HFFc6 (cell line): ENCODE measurements at regions not wholly inside any gene's neighbourhood (a gene's known extent, or its start where the extent isn't known, plus 50 kb on each side); places are given as distances from the start of the nearest gene placed in this dataset.
"Not testable (repeated sequence)": the region's sequence is repeated elsewhere in the genome, so short reads cannot be mapped to it uniquely, and the experiment has no call there.

Experiments used
- DNase-seq: peaks from one replicate; pipeline ENCODE4 v3.0.0-alpha.2; 2018
- H3K27ac Mint-ChIP-seq: 2 replicates; pipeline ENCODE4 v1.8.0; 2020; ENCODE audit warnings: mild to moderate bottlenecking, mixed read lengths
- H3K27me3 Mint-ChIP-seq: 2 replicates; pipeline ENCODE4 v1.8.0; 2021; ENCODE audit warnings: mild to moderate bottlenecking, moderate library complexity, mixed read lengths; ENCODE audit not compliant: insufficient read depth
- H3K36me3 Mint-ChIP-seq: 2 replicates; pipeline ENCODE4 v1.8.0; 2021; ENCODE audit warnings: low read depth, mixed read lengths
- H3K4me1 Mint-ChIP-seq: 2 replicates; pipeline ENCODE4 v1.8.0; 2020; ENCODE audit warnings: low read depth, mixed read lengths
- H3K4me3 Mint-ChIP-seq: 2 replicates; pipeline ENCODE4 v1.8.0; 2020; ENCODE audit warnings: mild to moderate bottlenecking, moderate library complexity, mixed read lengths
- H3K9me3 Mint-ChIP-seq: 2 replicates; pipeline ENCODE4 v1.8.0; 2020; ENCODE audit warnings: mild to moderate bottlenecking, mixed read lengths
- TF ChIP-seq, protein P1 (sequence below): fragments of 200-600 bp; sonication (generic); IDR thresholded peaks from 2 replicates; pipeline ENCODE4 v1.5.0; 2021; ENCODE audit warnings: antibody characterized with exemption, mild to moderate bottlenecking

DNA sequence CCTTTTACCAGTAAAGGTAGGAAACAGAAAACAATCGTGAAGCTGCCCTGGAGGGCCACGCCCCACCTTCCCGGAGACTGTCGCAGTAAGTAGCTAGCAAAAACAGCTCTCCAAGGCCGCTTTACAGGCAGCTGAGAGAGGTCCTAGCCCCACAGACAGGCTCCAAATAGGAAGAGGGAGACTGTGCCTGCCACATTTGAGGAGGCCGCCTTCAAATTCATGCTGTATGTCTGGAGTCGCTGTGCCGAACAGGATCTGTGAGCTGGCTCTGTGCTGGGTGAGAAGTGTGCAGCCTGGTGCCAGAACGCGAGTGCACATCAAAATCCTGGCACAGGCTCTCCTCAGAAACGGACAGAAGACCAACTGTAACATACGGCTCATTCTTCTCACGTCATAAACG lies 582.2 kb downstream of the CETN3 start:
- no peak for DNase-seq
- peaks cover 22% of the 10 kb centered on the region for H3K9me3 Mint-ChIP-seq
- H3K4me1 Mint-ChIP-seq: no peaks in the 10 kb centered on the region; the same call in 1 of the 2 replicates
- H3K27ac Mint-ChIP-seq: no peak overlapping the region
- no peaks in the 10 kb centered on the region; the same call in 1 of the 2 replicates for H3K27me3 Mint-ChIP-seq
- TF ChIP-seq, protein P1, sequence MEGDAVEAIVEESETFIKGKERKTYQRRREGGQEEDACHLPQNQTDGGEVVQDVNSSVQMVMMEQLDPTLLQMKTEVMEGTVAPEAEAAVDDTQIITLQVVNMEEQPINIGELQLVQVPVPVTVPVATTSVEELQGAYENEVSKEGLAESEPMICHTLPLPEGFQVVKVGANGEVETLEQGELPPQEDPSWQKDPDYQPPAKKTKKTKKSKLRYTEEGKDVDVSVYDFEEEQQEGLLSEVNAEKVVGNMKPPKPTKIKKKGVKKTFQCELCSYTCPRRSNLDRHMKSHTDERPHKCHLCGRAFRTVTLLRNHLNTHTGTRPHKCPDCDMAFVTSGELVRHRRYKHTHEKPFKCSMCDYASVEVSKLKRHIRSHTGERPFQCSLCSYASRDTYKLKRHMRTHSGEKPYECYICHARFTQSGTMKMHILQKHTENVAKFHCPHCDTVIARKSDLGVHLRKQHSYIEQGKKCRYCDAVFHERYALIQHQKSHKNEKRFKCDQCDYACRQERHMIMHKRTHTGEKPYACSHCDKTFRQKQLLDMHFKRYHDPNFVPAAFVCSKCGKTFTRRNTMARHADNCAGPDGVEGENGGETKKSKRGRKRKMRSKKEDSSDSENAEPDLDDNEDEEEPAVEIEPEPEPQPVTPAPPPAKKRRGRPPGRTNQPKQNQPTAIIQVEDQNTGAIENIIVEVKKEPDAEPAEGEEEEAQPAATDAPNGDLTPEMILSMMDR: no peak
- peak overlapping the region; percentile 15; the same call in 1 of the 2 replicates for H3K4me3 Mint-ChIP-seq
- H3K36me3 Mint-ChIP-seq: no peaks in the 10 kb centered on the region

DNA sequence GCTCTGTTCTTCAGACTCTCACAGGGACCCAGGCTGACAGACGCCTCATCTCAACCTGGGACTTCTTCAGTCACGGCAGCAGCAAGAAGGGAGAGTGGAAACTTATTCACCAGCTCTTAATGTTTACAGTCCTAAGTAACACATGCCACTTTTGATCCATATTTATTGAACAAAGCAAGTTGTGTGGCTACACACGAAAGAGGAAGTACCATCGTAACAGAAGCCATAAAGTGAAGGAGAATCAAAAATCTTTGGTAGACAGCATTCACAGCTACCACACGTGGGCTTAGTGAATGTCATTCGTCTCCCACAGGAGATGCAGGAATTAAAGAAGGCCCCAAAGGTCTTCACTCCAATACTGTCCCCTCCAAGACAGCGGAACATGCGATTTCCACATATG lies 582.6 kb downstream of the CETN3 start:
- Mint-ChIP-seq H3K9me3 (peaks cover 19% of the 10 kb centered on the region), H3K27ac (no peak overlapping the region), H3K36me3 (no peaks in the 10 kb centered on the region), H3K4me3 (no peak overlapping the region; the same call in 1 of the 2 replicates), H3K4me1 (no peaks in the 10 kb centered on the region; the same call in 1 of the 2 replicates), H3K27me3 (no peaks in the 10 kb centered on the region; the same call in 1 of the 2 replicates)
- TF ChIP-seq, protein P1: no peak
- no peak for DNase-seq

DNA sequence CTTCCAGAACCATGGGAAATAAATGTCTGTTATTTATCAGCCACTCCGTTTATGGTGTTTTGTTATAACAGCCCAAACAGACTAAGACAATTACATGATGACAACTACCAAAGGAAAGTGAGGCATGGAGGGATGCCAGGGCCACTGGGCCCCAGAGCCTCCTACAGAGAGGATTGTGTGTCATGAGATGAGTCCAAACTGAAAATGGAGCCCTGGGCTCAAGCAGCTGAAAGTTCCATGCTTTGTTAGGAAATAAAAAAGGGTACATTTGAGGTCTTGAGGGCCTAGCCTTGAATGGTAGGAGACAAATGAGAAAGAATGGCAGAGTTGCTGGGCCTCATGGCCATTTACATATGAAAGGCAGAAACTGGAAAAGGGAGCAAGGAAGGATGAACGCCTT lies 586.5 kb downstream of the CETN3 start:
- no peaks in the 10 kb centered on the region for H3K36me3 Mint-ChIP-seq
- H3K4me1 Mint-ChIP-seq: no peaks in the 10 kb centered on the region; the same call in 1 of the 2 replicates
- TF ChIP-seq, protein P1: no peak
- H3K9me3 Mint-ChIP-seq: peaks cover 25% of the 10 kb centered on the region
- H3K27me3 Mint-ChIP-seq: no peaks in the 10 kb centered on the region; the same call in 1 of the 2 replicates
- H3K27ac Mint-ChIP-seq: no peak overlapping the region
- no peak for DNase-seq
- no peak overlapping the region for H3K4me3 Mint-ChIP-seq

DNA sequence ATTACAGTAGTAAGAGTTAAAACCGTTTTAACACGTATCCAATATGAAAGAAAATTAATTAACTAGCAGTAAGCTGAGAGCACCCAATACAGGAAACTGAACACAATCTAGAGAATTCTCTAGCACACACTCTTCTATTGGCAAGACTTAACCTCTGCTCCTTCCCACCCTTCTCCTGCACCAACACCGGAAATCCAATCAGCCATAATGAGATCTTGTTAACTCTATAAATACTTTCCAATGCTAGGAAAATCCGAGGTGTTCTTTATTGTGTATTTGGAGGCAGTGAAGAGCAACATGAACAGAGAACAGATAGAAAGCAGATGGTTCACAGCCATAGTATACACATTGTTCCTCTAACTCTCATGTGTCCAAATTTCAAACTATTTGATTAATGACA lies 591.7 kb downstream of the CETN3 start:
- Mint-ChIP-seq H3K4me1 (no peaks in the 10 kb centered on the region), H3K4me3 (no peak overlapping the region), H3K27ac (no peak overlapping the region), H3K9me3 (peaks cover 10% of the 10 kb centered on the region), H3K27me3 (no peaks in the 10 kb centered on the region), H3K36me3 (no peaks in the 10 kb centered on the region)
- DNase-seq: no peak
- TF ChIP-seq, protein P1: no peak

DNA sequence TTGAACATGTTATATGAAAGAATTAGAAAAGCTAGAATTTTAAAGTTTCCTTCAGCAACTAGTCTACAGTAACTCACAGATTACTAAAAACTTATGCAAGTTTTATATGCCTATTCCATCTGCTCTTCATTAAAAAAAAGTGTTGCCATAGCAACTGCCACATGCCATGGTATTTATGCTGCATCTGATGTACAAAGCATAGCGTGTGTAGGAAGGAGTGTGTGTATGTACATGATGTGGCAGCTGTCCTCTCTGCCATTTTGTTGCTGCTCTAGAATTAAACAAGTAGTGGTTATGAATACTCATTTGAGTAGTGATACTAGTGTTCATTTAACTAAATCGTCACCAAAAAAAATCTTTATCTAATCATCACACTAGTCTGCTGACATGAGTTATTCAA lies 593.5 kb downstream of the CETN3 start:
- TF ChIP-seq, protein P1: no peak
- no peaks in the 10 kb centered on the region for H3K27me3 Mint-ChIP-seq
- peaks cover 10% of the 10 kb centered on the region for H3K9me3 Mint-ChIP-seq
- H3K4me3 Mint-ChIP-seq: no peak overlapping the region
- H3K27ac Mint-ChIP-seq: no peak overlapping the region
- H3K36me3 Mint-ChIP-seq: no peaks in the 10 kb centered on the region
- H3K4me1 Mint-ChIP-seq: no peaks in the 10 kb centered on the region
- DNase-seq: no peak

DNA sequence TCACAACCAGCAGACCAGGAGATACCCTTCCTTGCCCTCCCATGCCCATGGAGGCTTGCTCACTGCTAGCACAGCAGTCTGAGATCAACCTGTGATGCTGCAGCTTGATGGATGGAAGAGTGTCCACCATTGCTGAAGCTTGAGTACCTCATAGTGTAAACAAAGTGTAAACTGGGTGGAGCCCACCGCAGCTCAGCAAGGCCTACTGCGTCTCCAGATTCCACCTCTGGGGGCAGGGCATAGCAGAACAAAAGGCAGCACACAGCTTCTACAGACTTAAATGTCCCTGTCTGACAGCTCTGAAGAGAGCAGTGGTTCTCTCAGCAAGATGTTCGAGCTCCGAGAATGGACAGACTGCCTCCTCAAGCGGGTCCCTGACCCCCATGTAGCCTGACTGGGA lies 608.8 kb downstream of the CETN3 start:
- not testable (repeated sequence) for H3K4me3 Mint-ChIP-seq, H3K27me3 Mint-ChIP-seq, H3K36me3 Mint-ChIP-seq, H3K27ac Mint-ChIP-seq, H3K4me1 Mint-ChIP-seq, DNase-seq
- peaks cover 31% of the 10 kb centered on the region for H3K9me3 Mint-ChIP-seq

DNA sequence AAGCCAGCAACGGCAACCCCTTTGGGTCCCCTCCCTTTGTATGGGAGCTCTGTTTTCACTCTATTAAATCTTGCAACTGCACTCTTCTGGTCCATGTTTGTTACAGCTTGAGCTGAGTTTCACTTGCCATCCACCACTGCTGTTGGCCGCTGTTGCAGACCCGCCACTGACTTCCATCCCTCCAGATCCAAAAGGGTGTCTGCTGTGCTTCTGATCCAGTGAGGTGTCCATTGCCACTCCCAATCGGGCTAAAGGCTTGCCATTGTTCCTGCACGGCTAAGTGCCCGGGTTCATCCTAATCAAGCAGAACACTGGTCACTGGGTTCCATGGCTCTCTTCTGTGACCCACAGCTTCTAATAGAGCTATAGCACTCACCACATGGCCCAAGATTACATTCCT lies 615.1 kb downstream of the CETN3 start:
- H3K27ac Mint-ChIP-seq, DNase-seq, H3K27me3 Mint-ChIP-seq, H3K4me3 Mint-ChIP-seq, H3K4me1 Mint-ChIP-seq, H3K36me3 Mint-ChIP-seq: not testable (repeated sequence)
- peaks cover 22% of the 10 kb centered on the region for H3K9me3 Mint-ChIP-seq

DNA sequence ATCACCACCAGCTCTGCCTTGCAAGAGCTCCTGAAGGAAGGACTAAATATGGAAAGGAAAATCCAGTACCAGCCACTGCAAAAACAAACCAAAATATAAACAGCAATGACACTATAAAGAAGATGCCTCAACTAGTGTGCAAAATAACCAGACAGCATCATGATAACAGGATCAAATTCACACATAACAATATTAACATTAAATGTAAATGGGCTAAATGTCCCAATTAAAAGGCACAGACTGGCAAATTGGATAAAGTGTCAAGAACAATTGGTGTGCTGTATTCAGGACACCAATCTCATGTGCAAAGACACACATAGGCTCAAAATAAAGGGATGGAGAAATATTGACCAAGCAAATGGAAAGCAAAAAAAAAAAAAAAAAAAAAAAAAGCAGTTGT lies 629.8 kb downstream of the CETN3 start:
- Mint-ChIP-seq H3K36me3 (peaks cover 18% of the 10 kb centered on the region; the same call in 1 of the 2 replicates), H3K9me3 (peaks cover 68% of the 10 kb centered on the region)
- H3K4me3 Mint-ChIP-seq, H3K4me1 Mint-ChIP-seq, DNase-seq, H3K27ac Mint-ChIP-seq, H3K27me3 Mint-ChIP-seq: not testable (repeated sequence)
